Type B pancreatic cell (in vitro differentiated cells): ENCODE measurements at regions not wholly inside any gene's neighbourhood (a gene's known extent, or its start where the extent isn't known, plus 50 kb on each side); places are given as distances from the start of the nearest gene placed in this dataset.

Experiments used
- DNase-seq: peaks from one replicate; pipeline ENCODE4 v3.0.0; 2021; ENCODE audit warnings: mixed read lengths; ENCODE audit not compliant: unreplicated experiment; ENCODE audit errors: extremely low spot score
- H3K27ac Mint-ChIP-seq: 2 replicates; pipeline ENCODE4 v1.8.0; 2021; ENCODE audit warnings: mild to moderate bottlenecking, mixed read lengths
- H3K27me3 Mint-ChIP-seq: 2 replicates; pipeline ENCODE4 v1.8.0; 2021; ENCODE audit warnings: mixed read lengths
- H3K36me3 Mint-ChIP-seq: 2 replicates; pipeline ENCODE4 v1.8.0; 2021; ENCODE audit warnings: mixed read lengths
- H3K4me1 Mint-ChIP-seq: one replicate; pipeline ENCODE4 v1.8.0; 2021; ENCODE audit warnings: mixed read lengths; ENCODE audit not compliant: unreplicated experiment
- H3K4me3 Mint-ChIP-seq: 2 replicates; pipeline ENCODE4 v1.8.0; 2021; ENCODE audit warnings: mild to moderate bottlenecking, mixed read lengths
- H3K9me3 Mint-ChIP-seq: 2 replicates; pipeline ENCODE4 v1.8.0; 2021; ENCODE audit warnings: mixed read lengths
- TF ChIP-seq, protein P1 (sequence below): fragments of 200-600 bp; sonication (generic); conservative IDR thresholded peaks from 2 replicates; pipeline ENCODE4 v1.5.0; 2021; ENCODE audit warnings: antibody characterized with exemption, mild to moderate bottlenecking

- Mint-ChIP-seq H3K27me3 (peaks cover 3% of the 10 kb centered on the region), H3K27ac (peak overlapping the region; percentile 19)
- no peak for DNase-seq
Measured at GRCh38 chr10:4352414-4352961, 473.5 kb upstream of the AKR1E2 start.

GRCh38 chr10:4351723-4352413 is 474.1 kb upstream of the AKR1E2 start:
- Mint-ChIP-seq H3K27me3 (peaks cover 3% of the 10 kb centered on the region), H3K36me3 (no peaks in the 10 kb centered on the region), H3K27ac (no peak overlapping the region), H3K9me3 (peaks cover 4% of the 10 kb centered on the region), H3K4me1 (peaks cover 21% of the 10 kb centered on the region), H3K4me3 (no peak overlapping the region)
- TF ChIP-seq, protein P1, sequence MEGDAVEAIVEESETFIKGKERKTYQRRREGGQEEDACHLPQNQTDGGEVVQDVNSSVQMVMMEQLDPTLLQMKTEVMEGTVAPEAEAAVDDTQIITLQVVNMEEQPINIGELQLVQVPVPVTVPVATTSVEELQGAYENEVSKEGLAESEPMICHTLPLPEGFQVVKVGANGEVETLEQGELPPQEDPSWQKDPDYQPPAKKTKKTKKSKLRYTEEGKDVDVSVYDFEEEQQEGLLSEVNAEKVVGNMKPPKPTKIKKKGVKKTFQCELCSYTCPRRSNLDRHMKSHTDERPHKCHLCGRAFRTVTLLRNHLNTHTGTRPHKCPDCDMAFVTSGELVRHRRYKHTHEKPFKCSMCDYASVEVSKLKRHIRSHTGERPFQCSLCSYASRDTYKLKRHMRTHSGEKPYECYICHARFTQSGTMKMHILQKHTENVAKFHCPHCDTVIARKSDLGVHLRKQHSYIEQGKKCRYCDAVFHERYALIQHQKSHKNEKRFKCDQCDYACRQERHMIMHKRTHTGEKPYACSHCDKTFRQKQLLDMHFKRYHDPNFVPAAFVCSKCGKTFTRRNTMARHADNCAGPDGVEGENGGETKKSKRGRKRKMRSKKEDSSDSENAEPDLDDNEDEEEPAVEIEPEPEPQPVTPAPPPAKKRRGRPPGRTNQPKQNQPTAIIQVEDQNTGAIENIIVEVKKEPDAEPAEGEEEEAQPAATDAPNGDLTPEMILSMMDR: no peak
- no peak for DNase-seq

More at GRCh38 chr10:4352414-4352961, 473.5 kb upstream of the AKR1E2 start:
- peaks cover 4% of the 10 kb centered on the region for H3K9me3 Mint-ChIP-seq
- H3K4me3 Mint-ChIP-seq: no peak overlapping the region
- TF ChIP-seq, protein P1: no peak
- no peaks in the 10 kb centered on the region for H3K36me3 Mint-ChIP-seq
- peaks cover 21% of the 10 kb centered on the region for H3K4me1 Mint-ChIP-seq

- H3K9me3 Mint-ChIP-seq: no peaks in the 10 kb centered on the region
- no peak overlapping the region for H3K4me3 Mint-ChIP-seq
- DNase-seq: no peak
- H3K27ac Mint-ChIP-seq: no peak overlapping the region
- H3K4me1 Mint-ChIP-seq: peaks cover 26% of the 10 kb centered on the region
- TF ChIP-seq, protein P1: no peak
- H3K27me3 Mint-ChIP-seq: no peaks in the 10 kb centered on the region
- no peaks in the 10 kb centered on the region for H3K36me3 Mint-ChIP-seq
Measured at GRCh38 chr10:4347397-4347796, 478.6 kb upstream of the AKR1E2 start.

GRCh38 chr10:4345877-4346646 is 479.9 kb upstream of the AKR1E2 start:
- Mint-ChIP-seq H3K4me1 (peaks cover 24% of the 10 kb centered on the region), H3K36me3 (no peaks in the 10 kb centered on the region), H3K9me3 (no peaks in the 10 kb centered on the region), H3K27ac (peak overlapping the region; percentile 46), H3K4me3 (peak overlapping the region; percentile 57), H3K27me3 (no peaks in the 10 kb centered on the region)
- no peak for DNase-seq
- TF ChIP-seq, protein P1: no peak

DNA sequence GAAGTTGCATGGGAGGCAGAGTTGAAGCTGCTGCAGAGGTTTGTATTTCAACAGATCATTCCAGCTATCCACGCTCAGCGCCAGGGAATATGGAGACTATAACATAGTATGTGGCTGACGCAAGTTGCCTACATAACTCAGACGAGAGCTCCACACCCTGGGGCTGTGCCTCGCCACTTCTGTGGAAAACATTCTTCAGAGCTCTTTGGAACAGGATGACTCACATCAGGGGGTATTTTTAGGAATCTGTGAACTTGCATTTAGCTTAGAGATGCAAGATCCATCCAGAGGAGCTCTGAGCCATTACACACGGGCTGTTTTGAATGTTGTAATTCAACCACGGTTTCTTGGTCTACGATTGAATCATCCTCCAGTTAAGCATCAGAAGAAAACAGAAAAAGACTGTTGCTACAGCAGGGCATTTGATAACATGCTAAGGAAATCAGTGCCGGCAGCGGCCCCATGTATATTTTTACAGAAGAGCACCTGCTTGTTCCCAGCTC is 481.5 kb upstream of the AKR1E2 start:
- Mint-ChIP-seq H3K27ac (peak overlapping the region; percentile 58), H3K9me3 (no peaks in the 10 kb centered on the region), H3K27me3 (no peaks in the 10 kb centered on the region), H3K4me3 (peak overlapping the region; percentile 32), H3K4me1 (peaks cover 24% of the 10 kb centered on the region), H3K36me3 (no peaks in the 10 kb centered on the region)
- TF ChIP-seq, protein P1: no peak
- DNase-seq: no peak
